GM18511 (cell line): ENCODE measurements at regions not wholly inside any gene's neighbourhood (a gene's known extent, or its start where the extent isn't known, plus 50 kb on each side); places are given as distances from the start of the nearest gene placed in this dataset.

Experiments used
- ATAC-seq: cut with Tn5 transposase; IDR thresholded peaks from one replicate; pipeline ENCODE4 v1.9.1; 2021; ENCODE audit warnings: mild to moderate bottlenecking, moderate library complexity; ENCODE audit not compliant: unreplicated experiment

- ATAC-seq, result no peak
These were observed 53.1 kb downstream of the ATXN3L start for GRCh38 chrX:13266641-13267345.

DNA sequence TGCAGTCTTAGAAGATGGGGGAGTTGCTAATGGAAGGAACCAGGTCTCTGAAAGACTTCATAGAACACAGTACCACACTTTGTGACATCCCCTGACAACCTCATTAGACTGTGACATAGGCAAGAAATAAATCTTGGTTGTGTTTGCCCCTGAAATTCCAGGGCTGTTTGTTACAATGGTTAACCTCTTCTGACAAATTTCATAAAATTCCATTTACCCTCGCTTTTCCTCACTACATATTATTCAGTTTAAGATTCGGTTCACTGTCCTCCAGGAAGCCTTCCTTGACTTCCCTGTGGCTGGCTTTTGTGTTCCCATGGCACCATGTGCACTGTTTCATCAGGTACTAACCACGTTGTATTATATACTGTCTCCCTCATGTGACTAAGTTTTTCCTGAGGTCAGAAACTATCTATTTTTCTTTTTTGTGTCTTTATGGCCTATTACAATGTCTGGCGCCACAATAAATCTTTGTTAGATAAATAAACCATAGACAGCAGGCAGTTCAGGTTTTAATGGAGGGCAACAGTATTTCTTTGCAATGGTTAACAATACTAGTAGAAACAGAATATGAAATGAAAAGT lies 54.2 kb downstream of the ATXN3L start:
- ATAC-seq, result no peak

GRCh38 chrX:13265111-13265510 lies 54.7 kb downstream of the ATXN3L start:
- ATAC-seq, result no peak

- ATAC-seq, result peak; percentile 80
These were observed 56.1 kb downstream of the ATXN3L start for GRCh38 chrX:13263560-13264251.

DNA sequence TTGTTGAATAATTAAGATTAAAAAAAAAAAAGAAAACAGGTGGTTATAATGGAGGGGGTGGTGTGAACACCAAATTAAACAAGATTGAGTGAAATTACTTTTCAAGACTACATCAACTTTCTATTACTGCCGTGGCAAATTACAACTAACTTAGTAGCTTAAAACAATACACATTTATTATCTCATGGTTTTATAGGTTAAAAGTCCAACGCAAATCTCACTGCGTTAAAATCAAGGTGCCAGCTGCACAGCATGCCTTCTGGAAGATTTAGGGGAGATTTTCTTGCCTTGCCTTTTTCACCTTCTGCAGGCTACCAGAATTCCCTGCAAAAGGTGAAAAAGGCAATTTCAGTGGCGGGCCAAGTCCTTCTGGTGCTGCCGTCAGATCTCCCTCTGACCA lies 58.5 kb downstream of the ATXN3L start:
- no peak for ATAC-seq

- ATAC-seq, result no peak
These were observed 59.3 kb downstream of the ATXN3L start for GRCh38 chrX:13260598-13260997.

DNA sequence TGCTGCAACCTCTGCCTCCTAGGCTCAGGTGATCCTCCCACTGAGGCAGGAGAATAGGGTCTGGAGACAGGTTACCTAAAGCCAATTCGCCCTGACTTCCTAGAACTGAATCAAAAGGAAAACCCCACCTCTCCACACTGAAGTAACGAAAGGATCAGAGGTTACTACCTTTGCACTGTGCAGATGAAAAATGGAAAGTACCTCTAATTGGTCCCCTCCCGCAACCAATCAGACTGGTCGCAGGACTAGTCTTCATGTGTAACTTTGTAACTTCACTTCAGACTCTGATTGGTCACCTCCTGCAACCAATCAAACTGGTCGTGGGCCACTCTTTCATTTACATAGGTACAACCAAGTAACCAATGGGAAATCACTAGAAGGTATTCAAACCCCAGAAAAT lies 61.1 kb downstream of the ATXN3L start:
- no peak for ATAC-seq

GRCh38 chrX:13258052-13258444 lies 61.8 kb downstream of the ATXN3L start:
- peak; percentile 8 for ATAC-seq

- ATAC-seq, result peak; percentile 61
These were observed 62.4 kb downstream of the ATXN3L start for GRCh38 chrX:13257223-13258051.

DNA sequence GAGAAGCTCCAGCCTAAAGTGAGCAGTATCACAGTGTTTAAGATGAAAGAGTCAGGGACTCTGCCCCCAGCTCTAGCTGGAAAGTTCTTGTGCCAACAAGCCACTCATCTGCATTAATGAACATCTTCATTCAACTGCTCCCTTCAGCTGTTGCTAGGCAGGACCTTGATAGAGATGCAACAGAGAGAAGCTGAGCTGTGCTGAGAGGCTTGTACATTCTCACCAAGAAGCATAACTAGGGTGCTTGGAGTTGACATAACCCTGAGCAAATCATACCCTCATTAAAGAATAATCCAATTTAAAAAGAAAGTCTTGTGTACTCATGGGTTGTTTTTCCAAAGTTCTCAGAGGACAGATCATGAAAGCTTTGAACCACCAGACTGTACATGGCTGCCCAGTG lies 63.2 kb downstream of the ATXN3L start:
- peak; percentile 32 for ATAC-seq

DNA sequence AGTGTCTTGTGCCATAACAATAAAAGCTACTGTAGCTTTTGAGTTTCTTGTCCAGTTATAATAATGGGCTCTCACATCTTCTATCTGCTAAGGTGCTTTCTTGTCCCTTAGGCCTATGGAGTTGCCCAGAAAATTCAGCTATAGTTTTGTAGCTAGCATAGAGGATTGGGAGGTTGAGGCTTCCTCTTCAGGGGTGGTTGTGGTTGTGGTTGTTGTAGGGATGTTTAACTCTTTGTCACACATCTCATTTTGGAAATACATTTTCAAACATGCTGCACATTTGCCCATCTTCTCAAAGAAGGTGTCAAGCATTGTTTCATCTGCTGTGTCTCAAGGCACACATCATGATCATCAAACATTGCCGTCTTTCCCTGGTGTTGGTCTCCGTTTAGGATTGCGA lies 65.0 kb downstream of the ATXN3L start:
- no peak for ATAC-seq

DNA sequence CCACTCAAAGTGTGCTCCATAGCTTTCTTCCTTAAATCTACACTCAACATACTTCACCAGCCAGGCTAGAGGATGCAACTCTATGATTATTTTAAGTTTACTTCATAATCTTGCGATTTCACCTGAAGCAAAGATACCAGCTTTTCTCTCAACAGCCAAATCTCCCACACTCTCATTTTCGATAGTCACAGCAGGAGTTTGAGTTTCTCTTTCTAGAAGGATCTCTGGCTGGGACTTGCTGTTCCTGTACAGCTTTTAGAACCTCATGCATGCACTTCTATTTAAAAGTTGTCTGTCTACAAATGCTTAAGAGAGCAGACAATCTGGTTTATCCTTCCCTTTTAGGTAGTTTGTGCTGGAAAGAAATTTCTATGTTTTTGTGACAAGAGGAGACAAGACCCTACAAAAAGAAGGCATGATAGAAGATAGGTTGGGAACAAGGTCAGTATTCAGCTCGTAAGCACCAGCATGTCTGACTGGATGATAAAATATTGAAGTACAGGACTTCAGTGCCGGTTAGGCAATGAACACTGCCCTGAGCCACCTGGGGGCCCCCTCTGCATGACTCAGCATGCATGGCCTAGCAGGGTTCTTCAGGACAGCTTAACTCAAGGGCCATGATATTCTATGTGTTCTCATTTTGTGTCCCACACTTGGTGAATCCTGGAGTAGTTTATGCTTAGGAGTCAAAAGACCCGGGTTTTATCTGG lies 65.6 kb downstream of the ATXN3L start:
- ATAC-seq, result peak; percentile 60

- no peak for ATAC-seq
These were observed 66.6 kb downstream of the ATXN3L start for GRCh38 chrX:13253223-13253622.

GRCh38 chrX:13252726-13253125 lies 67.1 kb downstream of the ATXN3L start:
- no peak for ATAC-seq

GRCh38 chrX:13250826-13251580 lies 68.8 kb downstream of the ATXN3L start:
- ATAC-seq, result no peak

GRCh38 chrX:13248867-13249486 lies 70.9 kb downstream of the ATXN3L start:
- no peak for ATAC-seq

DNA sequence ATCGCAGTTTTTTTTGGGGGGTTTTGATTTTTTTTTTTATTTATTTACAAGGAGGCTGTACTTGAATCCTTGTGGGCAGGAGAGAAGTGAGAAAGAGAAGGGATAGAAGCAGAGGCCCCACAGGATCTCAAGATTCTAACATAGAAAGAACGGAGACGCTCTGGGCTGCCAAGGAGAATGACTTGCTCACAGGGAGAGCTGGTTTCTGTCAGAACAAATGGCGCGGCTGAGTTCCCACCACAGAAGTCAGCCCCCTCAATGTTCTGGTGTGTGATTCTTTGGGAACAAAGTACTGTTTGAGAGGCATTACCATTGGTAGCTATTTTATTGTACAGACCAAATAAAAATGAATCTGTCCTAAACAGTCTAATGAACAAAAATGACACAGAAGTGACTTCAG lies 80.6 kb downstream of the ATXN3L start:
- no peak for ATAC-seq

DNA sequence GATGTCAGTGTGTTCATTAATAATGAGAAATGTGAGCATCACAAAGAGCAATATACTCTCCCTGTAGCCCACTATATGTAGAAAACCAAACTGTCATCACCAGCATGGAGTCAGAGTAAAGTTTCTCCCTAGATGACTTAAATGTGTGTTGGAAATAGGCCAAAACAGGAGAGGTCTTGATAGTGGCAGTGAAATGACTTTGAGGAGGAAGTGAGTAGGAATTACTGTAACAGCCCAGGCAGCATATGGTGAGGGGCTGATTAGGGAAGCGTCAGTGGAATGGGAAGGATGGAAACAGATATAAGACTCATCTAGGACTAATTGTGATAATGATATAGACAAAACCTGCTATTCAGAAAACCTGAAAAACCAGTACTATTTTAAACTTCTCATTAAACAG lies 83.9 kb downstream of the ATXN3L start:
- ATAC-seq, result no peak

- ATAC-seq, result no peak
These were observed 87.4 kb downstream of the ATXN3L start for GRCh38 chrX:13232484-13232883.

DNA sequence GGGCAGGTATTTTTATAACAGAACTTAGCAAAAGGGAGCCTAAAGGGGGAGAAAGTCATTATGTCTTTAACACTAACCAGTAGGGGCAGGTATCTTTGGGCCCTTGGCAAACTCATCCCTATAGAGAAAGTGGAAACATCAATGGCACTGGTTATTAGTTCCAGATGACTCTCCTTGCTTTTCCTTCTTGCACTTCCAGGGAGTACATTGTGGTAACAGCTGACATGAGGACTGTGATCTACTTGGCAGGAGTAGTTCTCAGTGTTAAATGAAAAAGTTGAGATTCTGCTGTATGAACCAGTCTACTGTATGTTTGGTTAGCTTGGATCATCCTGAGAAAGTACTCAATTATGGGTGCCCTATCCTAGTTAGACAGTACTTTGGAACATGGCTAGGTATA lies 93.6 kb downstream of the ATXN3L start:
- no peak for ATAC-seq
